OCI-LY7 (cell line): ENCODE measurements at regions not wholly inside any gene's neighbourhood (a gene's known extent, or its start where the extent isn't known, plus 50 kb on each side); places are given as distances from the start of the nearest gene placed in this dataset.

Experiments
- BruUV-seq: library from RNA; stranded (reverse); fragments of 400-500 nt; replicated peaks from 2 replicates; lab custom pipeline; 2021; lab: Mats Ljungman, UMichigan
- CTCF ChIA-PET: fragments of 300-600 bp; sonication (Branson Sonifier 250); formaldehyde crosslinking; loops from one replicate; lab custom pipeline; 2022; ENCODE audit warnings: antibody characterized with exemption; ENCODE audit not compliant: unreplicated experiment; lab: Charles Lee
- POLR2A ChIA-PET: fragments of 300-600 bp; sonication (Branson Sonifier 250); formaldehyde crosslinking; loops from one replicate; lab custom pipeline; 2022; ENCODE audit warnings: antibody characterized with exemption; lab: Charles Lee
- DNase-seq: peaks from one replicate; pipeline ENCODE4 v3.0.0-alpha.2; 2015; ENCODE audit warnings: low spot score
- H2AFZ ChIP-seq: fragments of 200-600 bp; sonication (generic), shearing (Covaris generic); 2 replicates; pipeline ENCODE4 v1.6.1; 2014; ENCODE audit warnings: mild to moderate bottlenecking, antibody characterized with exemption, low read length, moderate library complexity
- H3K27ac ChIP-seq: fragments of 200-600 bp; sonication (generic); 2 replicates; pipeline ENCODE4 v1.5.1; 2014; ENCODE audit warnings: mixed run types, low read depth, mild to moderate bottlenecking, moderate library complexity, low read length, inconsistent platforms; ENCODE audit not compliant: poor library complexity, severe bottlenecking
- H3K36me3 ChIP-seq: fragments of 200-600 bp; sonication (generic); 2 replicates; pipeline ENCODE4 v1.6.1; 2014; ENCODE audit warnings: mild to moderate bottlenecking, antibody characterized with exemption, low read length, moderate library complexity, mixed read lengths; ENCODE audit not compliant: insufficient read depth
- H3K4me1 ChIP-seq: fragments of 200-600 bp; sonication (generic); 2 replicates; pipeline ENCODE4 v1.5.1; 2014; ENCODE audit warnings: mild to moderate bottlenecking, low read length; ENCODE audit not compliant: insufficient read depth, poor library complexity, severe bottlenecking
- H3K4me2 ChIP-seq: fragments of 200-600 bp; sonication (generic); 2 replicates; pipeline ENCODE4 v1.6.1; 2014; ENCODE audit warnings: mild to moderate bottlenecking, low read length
- H3K4me3 ChIP-seq: fragments of 200-600 bp; sonication (generic); 2 replicates; pipeline ENCODE4 v1.5.1; 2014; ENCODE audit warnings: mild to moderate bottlenecking, low read depth, low read length; ENCODE audit not compliant: poor library complexity, severe bottlenecking
- H3K79me2 ChIP-seq: fragments of 200-600 bp; sonication (generic); 2 replicates; pipeline ENCODE4 v1.6.1; 2016; ENCODE audit warnings: low read depth, mild to moderate bottlenecking, low read length, moderate library complexity, mixed read lengths; ENCODE audit not compliant: insufficient read depth
- H3K9me2 ChIP-seq: fragments of 200-600 bp; sonication (generic); 2 replicates; pipeline ENCODE4 v1.6.1; 2016; ENCODE audit warnings: mild to moderate bottlenecking, low read length, mixed read lengths; ENCODE audit not compliant: insufficient read depth
- H3K9me3 ChIP-seq: fragments of 200-600 bp; sonication (generic); 2 replicates; pipeline ENCODE4 v1.6.1; 2014; ENCODE audit warnings: mild to moderate bottlenecking, mixed run types, low read length, mixed read lengths
- H4K20me1 ChIP-seq: fragments of 200-600 bp; sonication (generic); 2 replicates; pipeline ENCODE4 v1.6.1; 2014; ENCODE audit warnings: mild to moderate bottlenecking, antibody characterized with exemption, low read length, moderate library complexity, mixed read lengths; ENCODE audit not compliant: insufficient read depth
- EZH2phosphoT487 ChIP-seq: fragments of 200-600 bp; sonication (generic); IDR thresholded peaks from 2 replicates; pipeline ENCODE4 v1.6.1; 2018; ENCODE audit warnings: low read depth, borderline replicate concordance, mild to moderate bottlenecking, mixed run types, antibody characterized with exemption, low read length, moderate library complexity, mixed read lengths
- intact Hi-C: fragments of 100-400 bp; cut with micrococcal nuclease; formaldehyde crosslinking; loops from one replicate; pipeline ENCODE4 v1.10.0; 2022; ENCODE audit not compliant: unreplicated experiment
- TF ChIP-seq, protein P1 (sequence below): fragments of 200-600 bp; sonication (generic); conservative IDR thresholded peaks from 2 replicates; pipeline ENCODE4 v1.5.1; 2014; ENCODE audit warnings: mild to moderate bottlenecking, antibody characterized with exemption, low read length, moderate library complexity, mixed read lengths

DNA sequence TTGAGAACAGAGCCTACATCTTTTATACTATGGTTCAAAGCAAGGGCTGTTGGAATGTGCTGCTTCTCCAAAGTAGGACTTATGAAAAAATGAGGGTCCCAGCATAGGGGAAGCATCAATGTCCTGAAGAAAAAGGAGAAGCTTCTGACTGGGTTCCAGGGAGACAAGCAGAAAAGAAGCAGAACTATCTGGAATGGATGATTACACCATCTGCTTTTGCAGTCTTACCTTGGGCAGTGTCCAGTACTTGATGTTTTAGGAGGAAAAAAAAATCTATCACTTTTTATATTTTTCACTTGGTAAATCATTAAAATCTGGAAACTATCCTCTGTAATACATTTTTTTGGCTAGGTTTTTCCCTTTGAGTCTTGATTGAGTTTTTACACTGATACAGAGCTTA lies 57.9 kb upstream of the DPH6 start:
- no TSS peak for BruUV-seq
- H3K4me1 ChIP-seq = no peaks in the 10 kb centered on the region
- ChIA-PET CTCF (no interaction called here), POLR2A (no interaction called here)
- no peak for DNase-seq
- no peaks in the 10 kb centered on the region for H4K20me1 ChIP-seq
- H3K9me2 ChIP-seq = no peaks in the 10 kb centered on the region
- no peaks in the 10 kb centered on the region for H3K9me3 ChIP-seq
- H3K4me2 ChIP-seq = no peak overlapping the region
- no peak overlapping the region for H3K27ac ChIP-seq
- no peaks in the 10 kb centered on the region for H3K79me2 ChIP-seq
- intact Hi-C loops = no loop called here
- no peak overlapping the region for H2AFZ ChIP-seq
- no peaks in the 10 kb centered on the region for H3K36me3 ChIP-seq
- TF ChIP-seq, protein P1, sequence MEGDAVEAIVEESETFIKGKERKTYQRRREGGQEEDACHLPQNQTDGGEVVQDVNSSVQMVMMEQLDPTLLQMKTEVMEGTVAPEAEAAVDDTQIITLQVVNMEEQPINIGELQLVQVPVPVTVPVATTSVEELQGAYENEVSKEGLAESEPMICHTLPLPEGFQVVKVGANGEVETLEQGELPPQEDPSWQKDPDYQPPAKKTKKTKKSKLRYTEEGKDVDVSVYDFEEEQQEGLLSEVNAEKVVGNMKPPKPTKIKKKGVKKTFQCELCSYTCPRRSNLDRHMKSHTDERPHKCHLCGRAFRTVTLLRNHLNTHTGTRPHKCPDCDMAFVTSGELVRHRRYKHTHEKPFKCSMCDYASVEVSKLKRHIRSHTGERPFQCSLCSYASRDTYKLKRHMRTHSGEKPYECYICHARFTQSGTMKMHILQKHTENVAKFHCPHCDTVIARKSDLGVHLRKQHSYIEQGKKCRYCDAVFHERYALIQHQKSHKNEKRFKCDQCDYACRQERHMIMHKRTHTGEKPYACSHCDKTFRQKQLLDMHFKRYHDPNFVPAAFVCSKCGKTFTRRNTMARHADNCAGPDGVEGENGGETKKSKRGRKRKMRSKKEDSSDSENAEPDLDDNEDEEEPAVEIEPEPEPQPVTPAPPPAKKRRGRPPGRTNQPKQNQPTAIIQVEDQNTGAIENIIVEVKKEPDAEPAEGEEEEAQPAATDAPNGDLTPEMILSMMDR = no peak
- TF ChIP-seq EZH2phosphoT487 = no peak
- H3K4me3 ChIP-seq = no peak overlapping the region

DNA sequence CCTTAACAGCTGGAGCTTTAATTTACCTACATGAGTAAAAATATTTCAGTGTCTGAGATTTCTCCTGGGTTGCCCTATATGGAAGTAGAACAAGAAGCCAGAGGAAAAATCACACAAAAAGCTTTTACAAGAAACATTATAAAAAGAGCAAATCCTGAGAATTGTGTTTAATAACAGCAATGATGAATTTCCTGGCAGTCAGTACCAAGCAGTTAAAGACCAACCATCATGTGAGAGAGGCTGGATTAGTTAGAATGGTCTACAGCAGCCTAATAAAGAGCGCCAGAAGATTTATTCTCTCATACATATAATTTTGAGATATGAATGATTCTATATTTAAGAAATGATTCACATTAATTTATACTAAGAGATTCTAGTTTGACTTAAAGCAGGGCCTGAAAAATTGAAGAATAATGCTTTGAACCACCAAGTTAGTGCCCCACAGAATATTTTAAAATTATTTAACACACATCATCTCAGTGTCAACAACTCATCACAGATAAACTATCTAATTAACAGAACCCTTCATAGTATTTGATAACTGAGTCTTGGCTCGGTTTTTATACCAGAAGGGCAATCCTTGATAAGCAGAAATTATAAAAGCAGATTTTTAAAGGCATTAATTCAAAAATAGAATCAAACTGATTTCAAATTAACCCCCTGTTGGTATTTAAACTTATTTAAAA lies 59.9 kb upstream of the DPH6 start:
- no peak overlapping the region for H3K27ac ChIP-seq
- no peak overlapping the region for H3K4me2 ChIP-seq
- no peaks in the 10 kb centered on the region for H3K9me2 ChIP-seq
- no peaks in the 10 kb centered on the region for H3K79me2 ChIP-seq
- TF ChIP-seq, protein P1 = no peak
- TF ChIP-seq EZH2phosphoT487 = no peak
- no peaks in the 10 kb centered on the region for H3K4me1 ChIP-seq
- H3K9me3 ChIP-seq = no peaks in the 10 kb centered on the region
- DNase-seq = no peak
- H3K4me3 ChIP-seq = no peak overlapping the region
- no TSS peak for BruUV-seq
- no peaks in the 10 kb centered on the region for H3K36me3 ChIP-seq
- H2AFZ ChIP-seq = no peak overlapping the region
- H4K20me1 ChIP-seq = no peaks in the 10 kb centered on the region
- intact Hi-C loops = no loop called here
- POLR2A ChIA-PET = interaction anchor here (0.6 kb wide), 1 partner anchor 88 kb away, joined by 3 read pairs; no protein-coding TSS in a partner anchor
- CTCF ChIA-PET = no interaction called here

DNA sequence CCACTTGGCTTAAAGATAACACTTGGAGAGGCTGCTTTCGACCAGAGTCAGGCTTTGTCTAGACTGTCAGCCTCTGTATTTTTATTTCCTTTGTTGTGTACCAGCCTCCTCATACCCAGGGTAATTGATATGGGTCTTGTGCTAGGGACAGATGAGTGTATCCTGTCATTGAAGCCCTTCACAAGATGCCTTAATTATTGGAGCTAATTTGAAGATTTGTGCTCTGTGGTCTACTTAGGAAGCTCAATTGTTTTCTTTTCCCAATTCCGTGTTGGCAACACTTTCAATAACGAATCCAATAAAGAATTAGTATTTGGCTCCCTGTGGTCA lies 60.5 kb upstream of the DPH6 start:
- H3K4me2 ChIP-seq = no peak overlapping the region
- H3K36me3 ChIP-seq = no peaks in the 10 kb centered on the region
- no peaks in the 10 kb centered on the region for H3K79me2 ChIP-seq
- no peak for DNase-seq
- no peak overlapping the region for H3K4me3 ChIP-seq
- H3K4me1 ChIP-seq = no peaks in the 10 kb centered on the region
- ChIA-PET CTCF (no interaction called here), POLR2A (no interaction called here)
- intact Hi-C loops = no loop called here
- H3K27ac ChIP-seq = no peak overlapping the region
- H3K9me2 ChIP-seq = no peaks in the 10 kb centered on the region
- no peak overlapping the region for H2AFZ ChIP-seq
- no peaks in the 10 kb centered on the region for H3K9me3 ChIP-seq
- no peaks in the 10 kb centered on the region for H4K20me1 ChIP-seq
- BruUV-seq = no TSS peak
- TF ChIP-seq, protein P1 = no peak
- no peak for TF ChIP-seq EZH2phosphoT487
